ENCODE measurements at regions not wholly inside any gene's neighbourhood (a gene's known extent, or its start where the extent isn't known, plus 50 kb on each side); places are given as distances from the start of the nearest gene placed in this dataset.

GRCh38 chr22:49117486-49117885, 710.2 kb downstream of the BRD1 start:
- no peak for TF ChIP-seq CTCF (IDR thresholded peaks at IDR 0.05)
- TF ChIP-seq POLR2A (IDR thresholded peaks at IDR 0.05): no peak

Measured in esophagus squamous epithelium (tissue), 4 donors.